ENCODE measurements at regions not wholly inside any gene's neighbourhood (a gene's known extent, or its start where the extent isn't known, plus 50 kb on each side); places are given as distances from the start of the nearest gene placed in this dataset.

DNA sequence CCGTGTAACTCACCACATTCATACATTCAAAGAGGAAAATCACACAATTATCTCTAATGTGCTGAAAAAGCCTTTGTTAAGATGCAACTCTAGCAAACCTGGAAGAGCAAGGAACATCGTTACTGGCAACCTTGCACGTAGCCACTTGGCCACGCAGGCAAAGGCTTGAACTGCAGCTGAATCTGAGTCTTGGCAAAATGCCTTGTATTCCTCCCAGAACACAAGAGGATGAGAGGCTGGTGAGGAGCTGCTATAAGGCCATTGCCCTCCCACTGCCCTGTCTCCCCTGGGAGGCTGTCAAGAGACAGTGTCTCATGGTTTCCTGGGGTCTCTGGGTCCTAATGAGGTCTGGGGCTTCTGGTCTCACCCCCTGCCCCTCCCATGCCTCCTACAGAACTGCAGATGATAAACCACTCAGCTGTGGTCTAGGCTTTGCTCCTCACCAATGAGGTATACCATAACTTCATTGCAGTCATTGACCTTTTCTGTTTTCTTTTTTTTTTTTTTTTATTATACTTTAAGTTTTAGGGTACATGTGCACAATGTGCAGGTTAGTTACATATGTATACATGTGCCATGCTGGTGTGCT is 141.4 kb downstream of the SPP2 start:
- no peak for DNase-seq (ENCODE audit: insufficient read length, low spot score)
- TF ChIP-seq SPI1 (IDR thresholded peaks at IDR 0.05; ENCODE audit: low read depth, low read length) (no peak), TAF1 (IDR thresholded peaks at IDR 0.05; ENCODE audit: low read depth, low read length) (no peak), PAX5 (IDR thresholded peaks at IDR 0.05; ENCODE audit: insufficient read depth, low read length, severe bottlenecking) (no peak), POU2F2 (IDR thresholded peaks at IDR 0.05; ENCODE audit: low read depth, low read length) (no peak), POLR2AphosphoS5 (IDR thresholded peaks at IDR 0.05; ENCODE audit: low read depth, low read length) (no peak), POLR2A (IDR thresholded peaks at IDR 0.05; ENCODE audit: low read depth, low read length) (no peak)
- no peak for FAIRE-seq

DNA sequence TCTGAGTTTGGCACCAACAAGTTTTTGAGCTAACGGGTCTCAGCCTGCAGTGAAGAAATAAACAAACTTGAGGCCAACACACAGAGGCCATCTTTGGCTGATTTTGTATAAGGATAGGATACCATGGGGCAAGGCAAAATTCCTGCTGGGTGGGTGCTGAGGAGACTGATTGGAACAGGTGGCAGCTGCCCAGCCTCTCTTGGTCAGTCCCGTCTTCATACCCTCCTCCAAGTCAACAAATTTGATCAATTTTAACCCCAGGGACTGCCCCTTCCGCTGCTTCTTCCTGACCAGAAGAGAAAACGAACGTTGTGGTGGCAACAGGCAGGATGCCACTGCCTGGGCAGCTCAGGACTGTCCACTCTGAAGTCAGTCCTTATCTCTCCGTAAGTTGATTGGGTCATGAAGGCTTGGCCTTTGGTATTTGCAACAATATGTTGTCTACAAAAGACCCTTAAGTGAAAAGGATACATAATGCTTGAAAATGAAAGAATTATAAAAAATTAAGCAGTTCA is 139.3 kb downstream of the SPP2 start:
- no peak for TF ChIP-seq SPI1 (IDR thresholded peaks at IDR 0.05; ENCODE audit: low read depth, low read length)
- no peak for TF ChIP-seq POLR2A (IDR thresholded peaks at IDR 0.05; ENCODE audit: low read depth, low read length)
- TF ChIP-seq TAF1 (IDR thresholded peaks at IDR 0.05; ENCODE audit: low read depth, low read length): no peak
- no peak for TF ChIP-seq PAX5 (IDR thresholded peaks at IDR 0.05; ENCODE audit: insufficient read depth, low read length, severe bottlenecking)
- no peak for TF ChIP-seq POLR2AphosphoS5 (IDR thresholded peaks at IDR 0.05; ENCODE audit: low read depth, low read length)
- no peak for TF ChIP-seq POU2F2 (IDR thresholded peaks at IDR 0.05; ENCODE audit: low read depth, low read length)
- FAIRE-seq (no peak), DNase-seq (ENCODE audit: insufficient read length, low spot score) (no peak)

DNA sequence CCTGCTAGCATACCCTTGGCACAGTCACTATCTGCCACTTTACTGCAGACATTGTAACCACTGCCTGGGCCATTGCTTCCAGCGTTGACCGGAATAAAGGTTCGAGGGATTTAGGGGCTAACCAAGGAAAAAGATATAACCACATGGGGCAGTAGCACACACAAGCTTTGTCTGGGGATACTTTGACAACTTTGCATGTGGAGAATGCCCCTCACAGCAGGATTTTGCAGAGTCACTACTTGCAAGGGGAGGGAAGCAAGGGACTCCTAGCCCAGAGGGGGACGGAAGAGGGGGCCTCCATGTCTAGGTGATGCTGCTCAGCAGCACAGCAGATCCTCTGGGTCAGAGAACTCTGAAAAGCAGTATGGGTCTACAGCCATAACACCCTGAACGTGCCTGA is 138.7 kb downstream of the SPP2 start:
- FAIRE-seq (no peak), DNase-seq (ENCODE audit: insufficient read length, low spot score) (no peak)
- no peak for TF ChIP-seq PAX5 (IDR thresholded peaks at IDR 0.05; ENCODE audit: insufficient read depth, low read length, severe bottlenecking)
- TF ChIP-seq POU2F2 (IDR thresholded peaks at IDR 0.05; ENCODE audit: low read depth, low read length): no peak
- no peak for TF ChIP-seq POLR2AphosphoS5 (IDR thresholded peaks at IDR 0.05; ENCODE audit: low read depth, low read length)
- no peak for TF ChIP-seq TAF1 (IDR thresholded peaks at IDR 0.05; ENCODE audit: low read depth, low read length)
- TF ChIP-seq POLR2A (IDR thresholded peaks at IDR 0.05; ENCODE audit: low read depth, low read length): no peak
- TF ChIP-seq SPI1 (IDR thresholded peaks at IDR 0.05; ENCODE audit: low read depth, low read length): no peak

DNA sequence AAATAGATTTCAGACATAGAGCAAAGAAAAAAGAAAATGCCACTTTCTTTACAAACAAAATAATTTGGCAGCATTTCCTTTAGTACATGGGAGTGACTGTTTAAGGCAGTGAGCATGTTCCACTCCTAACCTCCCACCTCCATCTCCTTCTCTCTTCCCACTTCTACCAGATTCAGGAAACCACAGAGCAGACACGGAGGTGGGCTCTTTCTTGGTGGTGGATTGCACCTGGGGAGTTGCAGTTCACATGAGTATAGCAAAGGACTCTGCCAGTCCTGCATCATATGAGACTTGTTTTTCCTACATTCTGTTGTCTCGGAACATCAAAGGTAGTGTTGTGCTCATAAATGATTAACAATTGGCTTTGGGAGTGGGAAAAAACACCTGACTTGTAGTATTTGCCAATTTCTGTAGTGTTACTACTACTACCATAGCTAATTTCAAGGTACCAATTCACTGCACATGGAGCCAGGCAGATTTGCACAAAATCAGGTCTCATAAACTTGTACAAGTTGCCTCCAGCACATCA is 137.2 kb downstream of the SPP2 start:
- FAIRE-seq (no peak), DNase-seq (ENCODE audit: insufficient read length, low spot score) (no peak)
- TF ChIP-seq SPI1 (IDR thresholded peaks at IDR 0.05; ENCODE audit: low read depth, low read length) (no peak), POLR2A (IDR thresholded peaks at IDR 0.05; ENCODE audit: low read depth, low read length) (no peak), PAX5 (IDR thresholded peaks at IDR 0.05; ENCODE audit: insufficient read depth, low read length, severe bottlenecking) (no peak), POU2F2 (IDR thresholded peaks at IDR 0.05; ENCODE audit: low read depth, low read length) (no peak), TAF1 (IDR thresholded peaks at IDR 0.05; ENCODE audit: low read depth, low read length) (no peak), POLR2AphosphoS5 (IDR thresholded peaks at IDR 0.05; ENCODE audit: low read depth, low read length) (no peak)

DNA sequence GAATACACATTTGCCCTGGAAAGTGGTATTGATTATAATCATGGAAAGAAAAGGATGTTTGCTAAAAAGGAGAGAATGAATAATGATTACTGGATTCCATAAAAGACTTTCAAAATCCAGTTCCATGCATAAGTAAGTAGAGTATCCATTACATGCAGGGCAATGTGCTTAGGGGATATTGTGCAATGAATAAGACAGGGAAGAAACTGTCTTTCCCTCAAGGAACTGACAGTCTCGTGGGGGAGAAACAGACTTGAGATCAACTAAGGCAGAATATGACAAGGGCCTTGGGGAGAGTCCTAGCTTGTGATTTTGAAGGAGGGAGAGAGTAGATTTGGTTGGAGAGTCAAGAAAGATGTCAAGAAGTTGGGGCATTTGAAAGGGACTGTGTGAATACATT is 130.6 kb downstream of the SPP2 start:
- no peak for FAIRE-seq
- DNase-seq (ENCODE audit: insufficient read length, low spot score): no peak
- no peak for TF ChIP-seq POU2F2 (IDR thresholded peaks at IDR 0.05; ENCODE audit: low read depth, low read length)

DNA sequence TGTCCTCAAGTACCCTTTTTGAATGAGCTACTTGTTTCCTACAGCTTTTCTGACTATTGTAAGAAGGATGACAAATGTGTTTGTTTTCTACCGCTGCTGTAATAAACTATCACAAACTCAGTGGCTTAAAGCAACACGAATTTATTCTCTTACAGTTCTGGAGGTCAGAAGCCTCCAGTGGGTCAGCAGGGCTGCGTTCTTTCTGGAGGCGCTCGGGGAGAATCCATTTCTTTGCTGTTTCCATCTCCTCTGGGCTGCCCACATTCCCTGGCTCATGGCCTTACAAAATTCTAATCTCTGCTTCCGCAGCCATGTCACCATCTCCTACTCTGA is 128.5 kb downstream of the SPP2 start:
- TF ChIP-seq POU2F2 (IDR thresholded peaks at IDR 0.05; ENCODE audit: low read depth, low read length) (no peak), POLR2A (IDR thresholded peaks at IDR 0.05; ENCODE audit: low read depth, low read length) (no peak), SPI1 (IDR thresholded peaks at IDR 0.05; ENCODE audit: low read depth, low read length) (no peak), TAF1 (IDR thresholded peaks at IDR 0.05; ENCODE audit: low read depth, low read length) (no peak), PAX5 (IDR thresholded peaks at IDR 0.05; ENCODE audit: insufficient read depth, low read length, severe bottlenecking) (no peak), POLR2AphosphoS5 (IDR thresholded peaks at IDR 0.05; ENCODE audit: low read depth, low read length) (no peak)
- no peak for FAIRE-seq
- DNase-seq (ENCODE audit: insufficient read length, low spot score): no peak

DNA sequence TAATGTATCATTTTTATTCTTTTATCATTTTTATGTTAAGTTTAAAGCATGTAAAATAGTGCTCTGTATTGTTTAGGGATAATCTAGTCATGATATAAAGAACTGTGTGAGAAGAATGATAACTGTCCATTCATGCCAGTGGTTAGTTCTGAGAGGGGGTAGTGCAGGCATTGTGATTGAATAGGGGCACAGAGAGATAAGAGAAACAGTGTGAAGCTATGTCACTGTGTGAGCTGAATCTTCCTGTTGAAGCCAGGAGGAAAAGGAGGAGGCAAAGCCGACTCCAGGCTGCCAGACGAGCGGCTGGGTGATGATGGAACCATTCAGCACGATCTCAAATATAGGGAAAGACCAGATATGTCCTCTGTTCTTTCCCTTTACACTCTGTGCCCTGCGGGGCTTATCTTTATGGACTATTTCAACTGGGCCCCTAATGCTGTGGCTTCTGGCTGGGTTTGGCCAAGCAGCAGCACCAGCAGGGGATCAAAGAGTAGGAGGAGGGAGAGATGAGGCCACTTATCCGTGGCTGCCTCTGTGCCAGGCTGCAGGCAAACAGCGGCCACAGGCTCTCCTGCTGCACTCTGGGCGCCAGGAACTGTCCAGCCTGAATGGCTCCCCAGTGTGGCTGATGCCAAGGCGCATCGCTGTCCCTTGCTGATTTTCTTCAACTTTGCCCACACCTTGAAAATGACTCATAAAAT is 128.0 kb downstream of the SPP2 start:
- no peak for FAIRE-seq
- no peak for DNase-seq (ENCODE audit: insufficient read length, low spot score)
- TF ChIP-seq SPI1 (IDR thresholded peaks at IDR 0.05; ENCODE audit: low read depth, low read length) (no peak), PAX5 (IDR thresholded peaks at IDR 0.05; ENCODE audit: insufficient read depth, low read length, severe bottlenecking) (no peak), POU2F2 (IDR thresholded peaks at IDR 0.05; ENCODE audit: low read depth, low read length) (no peak), POLR2A (IDR thresholded peaks at IDR 0.05; ENCODE audit: low read depth, low read length) (no peak), TAF1 (IDR thresholded peaks at IDR 0.05; ENCODE audit: low read depth, low read length) (no peak), POLR2AphosphoS5 (IDR thresholded peaks at IDR 0.05; ENCODE audit: low read depth, low read length) (no peak)

DNA sequence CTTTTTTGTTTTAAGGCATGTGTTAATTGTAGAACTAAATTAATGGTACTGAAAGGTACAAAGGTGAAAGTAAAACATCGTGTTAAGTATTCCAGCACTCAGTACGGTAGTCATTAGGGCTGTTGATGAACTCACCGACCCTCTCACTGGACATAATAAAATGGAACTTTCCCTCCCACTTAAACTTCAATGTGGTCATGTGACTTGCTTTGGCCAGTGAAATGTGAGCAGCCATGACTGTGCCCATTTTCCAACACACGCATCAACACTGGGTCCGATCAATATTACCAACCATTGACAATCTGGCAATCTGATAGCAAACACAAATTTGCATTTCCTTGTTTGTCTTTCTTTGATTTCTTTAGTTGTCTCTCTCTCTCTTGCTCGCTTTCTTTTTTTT is 125.1 kb downstream of the SPP2 start:
- FAIRE-seq: no peak
- DNase-seq (ENCODE audit: insufficient read length, low spot score): no peak
- TF ChIP-seq POLR2AphosphoS5 (IDR thresholded peaks at IDR 0.05; ENCODE audit: low read depth, low read length) (no peak), TAF1 (IDR thresholded peaks at IDR 0.05; ENCODE audit: low read depth, low read length) (no peak), POLR2A (IDR thresholded peaks at IDR 0.05; ENCODE audit: low read depth, low read length) (no peak), POU2F2 (IDR thresholded peaks at IDR 0.05; ENCODE audit: low read depth, low read length) (no peak), SPI1 (IDR thresholded peaks at IDR 0.05; ENCODE audit: low read depth, low read length) (no peak), PAX5 (IDR thresholded peaks at IDR 0.05; ENCODE audit: insufficient read depth, low read length, severe bottlenecking) (no peak)

DNA sequence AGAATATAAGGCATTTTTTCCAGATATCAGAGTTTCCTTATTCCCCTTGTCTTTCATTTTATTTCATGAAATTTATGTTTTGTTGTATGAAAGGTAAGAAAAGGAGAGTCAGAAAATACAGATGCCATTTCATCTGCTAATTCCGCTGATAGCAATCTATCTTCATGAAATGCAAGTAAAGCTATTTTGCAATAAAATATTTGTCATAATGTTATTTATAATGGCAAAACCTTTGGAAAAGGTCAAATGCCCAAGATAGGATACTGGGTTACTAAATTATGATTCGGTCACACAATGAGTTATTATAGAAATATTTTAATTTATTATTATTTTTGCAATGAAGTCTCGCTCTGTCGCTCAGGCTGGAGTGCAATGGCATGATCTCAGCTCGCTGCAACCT is 124.2 kb downstream of the SPP2 start:
- no peak for TF ChIP-seq POLR2A (IDR thresholded peaks at IDR 0.05; ENCODE audit: low read depth, low read length)
- no peak for TF ChIP-seq TAF1 (IDR thresholded peaks at IDR 0.05; ENCODE audit: low read depth, low read length)
- no peak for TF ChIP-seq POU2F2 (IDR thresholded peaks at IDR 0.05; ENCODE audit: low read depth, low read length)
- TF ChIP-seq PAX5 (IDR thresholded peaks at IDR 0.05; ENCODE audit: insufficient read depth, low read length, severe bottlenecking): no peak
- TF ChIP-seq SPI1 (IDR thresholded peaks at IDR 0.05; ENCODE audit: low read depth, low read length): no peak
- no peak for TF ChIP-seq POLR2AphosphoS5 (IDR thresholded peaks at IDR 0.05; ENCODE audit: low read depth, low read length)

More for the DNA sequence above, 124.2 kb downstream of the SPP2 start:
- DNase-seq (ENCODE audit: insufficient read length, low spot score) (no peak), FAIRE-seq (no peak)
